Activated effector memory CD4-positive, alpha-beta T cell treated with Interleukin-2 at 50 U/mL for 16 hours (primary cell): ENCODE measurements at regions not wholly inside any gene's neighbourhood (a gene's known extent, or its start where the extent isn't known, plus 50 kb on each side); places are given as distances from the start of the nearest gene placed in this dataset.

ENCODE experiments used
- DNase-seq: peaks from one replicate; pipeline ENCODE4 v3.0.0-alpha.2; 2020

GRCh38 chr18:41532344-41533086 lies 422.5 kb upstream of the PIK3C3 start:
- DNase-seq = no peak

GRCh38 chr18:41530970-41531369 lies 424.1 kb upstream of the PIK3C3 start:
- DNase-seq = no peak

GRCh38 chr18:41529093-41529492 lies 425.9 kb upstream of the PIK3C3 start:
- no peak for DNase-seq

- no peak for DNase-seq
Observed at GRCh38 chr18:41526054-41526453, 429.0 kb upstream of the PIK3C3 start.

- no peak for DNase-seq
Observed at GRCh38 chr18:41524674-41525470, 430.2 kb upstream of the PIK3C3 start.

GRCh38 chr18:41517142-41517541 lies 437.9 kb upstream of the PIK3C3 start:
- no peak for DNase-seq

- DNase-seq = no peak
Observed at GRCh38 chr18:41513438-41513837, 441.6 kb upstream of the PIK3C3 start.

- DNase-seq = no peak
Observed at GRCh38 chr18:41504316-41504715, 450.7 kb upstream of the PIK3C3 start.

GRCh38 chr18:41501848-41502247 lies 453.2 kb upstream of the PIK3C3 start:
- DNase-seq = no peak

GRCh38 chr18:41499345-41499744 lies 455.7 kb upstream of the PIK3C3 start:
- no peak for DNase-seq

- DNase-seq = no peak
Observed at GRCh38 chr18:41490861-41491260, 464.2 kb upstream of the PIK3C3 start.

- no peak for DNase-seq
Observed at GRCh38 chr18:41486575-41486974, 468.5 kb upstream of the PIK3C3 start.

- no peak for DNase-seq
Observed at GRCh38 chr18:41484069-41484468, 471.0 kb upstream of the PIK3C3 start.

GRCh38 chr18:41482501-41482900 lies 472.5 kb upstream of the PIK3C3 start:
- no peak for DNase-seq

- DNase-seq = no peak
Observed at GRCh38 chr18:41466436-41467160, 488.4 kb upstream of the PIK3C3 start.

GRCh38 chr18:41465386-41465785 lies 489.6 kb upstream of the PIK3C3 start:
- DNase-seq = no peak

GRCh38 chr18:41464278-41464677 lies 490.8 kb upstream of the PIK3C3 start:
- no peak for DNase-seq

- DNase-seq = no peak
Observed at GRCh38 chr18:41462946-41463345, 492.1 kb upstream of the PIK3C3 start.

GRCh38 chr18:41461114-41461513 lies 493.9 kb upstream of the PIK3C3 start:
- DNase-seq = no peak

- no peak for DNase-seq
Observed at GRCh38 chr18:41459656-41460055, 495.4 kb upstream of the PIK3C3 start.

GRCh38 chr18:41458376-41458775 lies 496.7 kb upstream of the PIK3C3 start:
- no peak for DNase-seq

GRCh38 chr18:41457765-41458326 lies 497.2 kb upstream of the PIK3C3 start:
- no peak for DNase-seq

- no peak for DNase-seq
Observed at GRCh38 chr18:41456831-41457230, 498.2 kb upstream of the PIK3C3 start.
